Thyroid gland (tissue), 4 donors: ENCODE measurements at regions not wholly inside any gene's neighbourhood (a gene's known extent, or its start where the extent isn't known, plus 50 kb on each side); places are given as distances from the start of the nearest gene placed in this dataset.

Source experiments
- CTCF ChIP-seq, 6 experiments: fragments of 200-600 bp in 3 of 6; fragments of 450-650 bp in 3 of 6; sonication (generic) in 3 of 6; IDR thresholded peaks; one replicate each; pipeline ENCODE4 v1.5.1; 2016 to 2019; ENCODE audit warnings: antibody characterized with exemption in 6 of 6, mild to moderate bottlenecking in 2 of 6, inconsistent platforms in 1 of 6, moderate library complexity in 1 of 6
- POLR2A ChIP-seq, 2 donors: fragments of 450-650 bp; IDR thresholded peaks; one replicate each; pipeline ENCODE4 v1.6.1; 2017; ENCODE audit warnings: antibody characterized with exemption in 2 of 2, mild to moderate bottlenecking in 2 of 2, moderate library complexity in 1 of 2

- no peak for TF ChIP-seq CTCF (IDR thresholded peaks at IDR 0.05)
- no peak for TF ChIP-seq POLR2A (IDR thresholded peaks at IDR 0.05)
Observed at GRCh38 chr11:103703954-103704353, 332.5 kb upstream of the DDI1 start.
